ENCODE measurements at regions not wholly inside any gene's neighbourhood (a gene's known extent, or its start where the extent isn't known, plus 50 kb on each side); places are given as distances from the start of the nearest gene placed in this dataset.

- Histone ChIP-seq H3K4me3 (no peak overlapping the region), H3K36me3 (no peaks in the 10 kb centered on the region), H3K4me1 (no peaks in the 10 kb centered on the region), H3K27me3 (no peaks in the 10 kb centered on the region), H3K9me3 (no peaks in the 10 kb centered on the region), H3K27ac (no peak overlapping the region)
- no peak for DNase-seq
- TF ChIP-seq POLR2A (IDR thresholded peaks at IDR 0.05) (no peak), CTCF (IDR thresholded peaks at IDR 0.05) (no peak)
Measured at GRCh38 chr10:33882996-33883395, 548.5 kb upstream of the NRP1 start.

- H3K27ac ChIP-seq: no peak overlapping the region
- no peak overlapping the region for H3K4me3 ChIP-seq
- DNase-seq: no peak
- H3K36me3 ChIP-seq: no peaks in the 10 kb centered on the region
- H3K9me3 ChIP-seq: no peaks in the 10 kb centered on the region
- H3K4me1 ChIP-seq: peaks cover 0 to 13% (median 0%) of the 10 kb centered on the region in 4 donors
- no peaks in the 10 kb centered on the region for H3K27me3 ChIP-seq
- no peak for TF ChIP-seq CTCF (IDR thresholded peaks at IDR 0.05)
Measured at GRCh38 chr10:33880291-33880690, 545.8 kb upstream of the NRP1 start.

GRCh38 chr10:33878238-33878786 is 543.8 kb upstream of the NRP1 start:
- Histone ChIP-seq H3K4me3 (no peak overlapping the region), H3K27me3 (no peaks in the 10 kb centered on the region), H3K36me3 (no peaks in the 10 kb centered on the region), H3K27ac (no peak overlapping the region), H3K4me1 (peaks cover 0 to 13% (median 0%) of the 10 kb centered on the region in 4 donors), H3K9me3 (no peaks in the 10 kb centered on the region)
- TF ChIP-seq CTCF (IDR thresholded peaks at IDR 0.05) (no peak), POLR2A (IDR thresholded peaks at IDR 0.05) (no peak)
- no peak for DNase-seq

GRCh38 chr10:33876584-33877400 is 542.3 kb upstream of the NRP1 start:
- peak overlapping the region in 1 of 4 donors; percentile 52 for H3K27ac ChIP-seq
- peaks cover 0 to 13% (median 0%) of the 10 kb centered on the region in 4 donors for H3K4me1 ChIP-seq
- DNase-seq: peak in 1 of 3 donors; percentile 68
- no peaks in the 10 kb centered on the region for H3K36me3 ChIP-seq
- no peaks in the 10 kb centered on the region for H3K27me3 ChIP-seq
- TF ChIP-seq POLR2A (IDR thresholded peaks at IDR 0.05) (no peak), CTCF (IDR thresholded peaks at IDR 0.05) (no peak)
- H3K9me3 ChIP-seq: no peaks in the 10 kb centered on the region
- H3K4me3 ChIP-seq: no peak overlapping the region

GRCh38 chr10:33875924-33876583 is 541.6 kb upstream of the NRP1 start:
- no peak for TF ChIP-seq POLR2A (IDR thresholded peaks at IDR 0.05)
- TF ChIP-seq CTCF (IDR thresholded peaks at IDR 0.05): no peak
- peaks cover 0 to 13% (median 0%) of the 10 kb centered on the region in 4 donors for H3K4me1 ChIP-seq
- no peaks in the 10 kb centered on the region for H3K27me3 ChIP-seq
- peak overlapping the region in 1 of 4 donors; percentile 52 for H3K27ac ChIP-seq
- H3K36me3 ChIP-seq: no peaks in the 10 kb centered on the region
- H3K4me3 ChIP-seq: no peak overlapping the region
- DNase-seq: no peak
- H3K9me3 ChIP-seq: no peaks in the 10 kb centered on the region
